GM12878 (cell line): ENCODE measurements at regions not wholly inside any gene's neighbourhood (a gene's known extent, or its start where the extent isn't known, plus 50 kb on each side); places are given as distances from the start of the nearest gene placed in this dataset.

ENCODE experiments used
- ATAC-seq: fragments of 200-7000 bp; cut with Tn5 transposase; 3 replicates; pipeline ENCODE4 v1.9.1; 2020; ENCODE audit warnings: mild to moderate bottlenecking, moderate library complexity
- BruUV-seq: library from RNA; stranded (reverse); fragments of 400-500 nt; replicated peaks from 2 replicates; lab custom pipeline; 2021; lab: Mats Ljungman, UMichigan
- CTCF ChIA-PET: fragments of 300-600 bp; sonication (Branson Sonifier 250); formaldehyde crosslinking; extraction: SDS; loops from one replicate; lab custom pipeline; 2021; ENCODE audit warnings: inconsistent platforms; lab: Yijun Ruan, JAX
- POLR2A ChIA-PET: fragments of 350-600 bp; formaldehyde crosslinking; extraction: SDS; loops from one replicate; lab custom pipeline; 2021; ENCODE audit warnings: inconsistent platforms; lab: Charles Lee
- RAD21 ChIA-PET: fragments of 300-600 bp; sonication (Branson Sonifier 250); formaldehyde crosslinking; loops from one replicate; lab custom pipeline; 2023; ENCODE audit warnings: antibody characterized with exemption; ENCODE audit not compliant: unreplicated experiment; lab: Charles Lee
- SMC1A ChIA-PET: fragments of 300-600 bp; sonication (Branson Sonifier 250); formaldehyde crosslinking; loops from one replicate; lab custom pipeline; 2023; ENCODE audit not compliant: unreplicated experiment, uncharacterized antibody; lab: Charles Lee
- DNase-seq: peaks from one replicate; pipeline ENCODE4 v3.0.0-alpha.2; 2011; ENCODE audit warnings: low read depth, low spot score
- FAIRE-seq: peaks from 3 replicates; lab custom pipeline; 2011; peaks lifted over from hg19 to GRCh38; lab: Jason Lieb, UNC
- H2AFZ ChIP-seq: 2 replicates; pipeline ENCODE4 v1.6.0; 2011; ENCODE audit warnings: low read depth, low read length, control low read depth; ENCODE audit not compliant: control insufficient read depth
- H3K27ac ChIP-seq: 2 replicates; pipeline ENCODE4 v1.5.1; 2011; ENCODE audit warnings: control low read depth; ENCODE audit not compliant: control insufficient read depth, insufficient read depth
- H3K27me3 ChIP-seq, 2 experiments: replicated peaks in 1 of 2; 2 replicates each; pipeline versions ENCODE4 v1.6.0 to v1.6.1; 2011; ENCODE audit warnings: low read length in 1 of 2; ENCODE audit not compliant: control insufficient read depth in 2 of 2, insufficient read depth in 2 of 2
- H3K36me3 ChIP-seq, 2 experiments: 2 replicates each; pipeline ENCODE4 v1.5.1; 2011; ENCODE audit warnings: low read length in 1 of 2; ENCODE audit not compliant: control insufficient read depth in 2 of 2, insufficient read depth in 2 of 2
- H3K4me1 ChIP-seq: 2 replicates; pipeline ENCODE4 v1.6.1; 2011; ENCODE audit warnings: mild to moderate bottlenecking, low read length, moderate library complexity, mixed read lengths; ENCODE audit not compliant: control insufficient read depth, insufficient read depth
- H3K4me2 ChIP-seq: 2 replicates; pipeline ENCODE4 v1.6.0; 2011; ENCODE audit warnings: control low read depth; ENCODE audit not compliant: control insufficient read depth, insufficient read depth
- H3K4me3 ChIP-seq: fragments of 200-600 bp; sonication (generic); 2 replicates; pipeline ENCODE4 v1.5.1; 2016
- H3K79me2 ChIP-seq: 2 replicates; pipeline ENCODE4 v1.6.0; 2011; ENCODE audit warnings: low read length; ENCODE audit not compliant: control insufficient read depth, insufficient read depth
- H3K9ac ChIP-seq: 2 replicates; pipeline ENCODE4 v1.8.0; 2011; ENCODE audit warnings: low read length, control low read depth, mixed read lengths; ENCODE audit not compliant: control insufficient read depth, insufficient read depth
- H3K9me3 ChIP-seq: replicated peaks from 3 replicates; pipeline ENCODE4 v1.5.1; 2011; ENCODE audit warnings: mild to moderate bottlenecking, low read length; ENCODE audit not compliant: control insufficient read depth, insufficient read depth
- H4K20me1 ChIP-seq: 2 replicates; pipeline ENCODE4 v1.6.0; 2011; ENCODE audit not compliant: control insufficient read depth, insufficient read depth
- DPF2 ChIP-seq: fragments of 450-650 bp; IDR thresholded peaks from 2 replicates; pipeline ENCODE4 v1.6.1; 2017; ENCODE audit warnings: mild to moderate bottlenecking
- NR2F1 ChIP-seq: fragments of 450-650 bp; conservative IDR thresholded peaks from 2 replicates; pipeline ENCODE4 v1.6.1; 2017; ENCODE audit warnings: mild to moderate bottlenecking
- RFX5 ChIP-seq: IDR thresholded peaks from 2 replicates; pipeline ENCODE4 v1.6.1; 2011; ENCODE audit warnings: low read depth, low read length, improper control_type of control experiment
- in situ Hi-C: fragments of 300-500 bp; cut with MboI; formaldehyde crosslinking; loops from 9 replicates; pipeline ENCODE4 v1.14.3; 2018; ENCODE audit warnings: mixed read lengths
- intact Hi-C: fragments of 100-400 bp; cut with micrococcal nuclease; formaldehyde crosslinking; loops from one replicate; pipeline ENCODE4 v1.14.2; 2022; ENCODE audit not compliant: unreplicated experiment
- TF ChIP-seq, protein P1 (sequence below): fragments of 450-650 bp; IDR thresholded peaks from 2 replicates; pipeline ENCODE4 v1.6.1; 2017; ENCODE audit warnings: mild to moderate bottlenecking, moderate library complexity

GRCh38 chr21:17987382-17988101, 168.4 kb upstream of the C21orf91 start:
- no peak for FAIRE-seq
- in situ Hi-C loops = no loop called here

More at GRCh38 chr21:17987382-17988101, 168.4 kb upstream of the C21orf91 start:
- Histone ChIP-seq H3K9me3 (no peaks in the 10 kb centered on the region), H3K4me1 (no peaks in the 10 kb centered on the region), H3K36me3 (no peaks in the 10 kb centered on the region), H3K9ac (no peak overlapping the region), H2AFZ (no peak overlapping the region), H3K27me3 (no peaks in the 10 kb centered on the region), H3K4me2 (no peak overlapping the region), H3K4me3 (no peak overlapping the region), H4K20me1 (no peaks in the 10 kb centered on the region), H3K27ac (no peak overlapping the region), H3K79me2 (no peaks in the 10 kb centered on the region)
- RAD21 ChIA-PET = no interaction called here
- intact Hi-C loops = no loop called here
- TF ChIP-seq DPF2 = no peak
- TF ChIP-seq, protein P1, sequence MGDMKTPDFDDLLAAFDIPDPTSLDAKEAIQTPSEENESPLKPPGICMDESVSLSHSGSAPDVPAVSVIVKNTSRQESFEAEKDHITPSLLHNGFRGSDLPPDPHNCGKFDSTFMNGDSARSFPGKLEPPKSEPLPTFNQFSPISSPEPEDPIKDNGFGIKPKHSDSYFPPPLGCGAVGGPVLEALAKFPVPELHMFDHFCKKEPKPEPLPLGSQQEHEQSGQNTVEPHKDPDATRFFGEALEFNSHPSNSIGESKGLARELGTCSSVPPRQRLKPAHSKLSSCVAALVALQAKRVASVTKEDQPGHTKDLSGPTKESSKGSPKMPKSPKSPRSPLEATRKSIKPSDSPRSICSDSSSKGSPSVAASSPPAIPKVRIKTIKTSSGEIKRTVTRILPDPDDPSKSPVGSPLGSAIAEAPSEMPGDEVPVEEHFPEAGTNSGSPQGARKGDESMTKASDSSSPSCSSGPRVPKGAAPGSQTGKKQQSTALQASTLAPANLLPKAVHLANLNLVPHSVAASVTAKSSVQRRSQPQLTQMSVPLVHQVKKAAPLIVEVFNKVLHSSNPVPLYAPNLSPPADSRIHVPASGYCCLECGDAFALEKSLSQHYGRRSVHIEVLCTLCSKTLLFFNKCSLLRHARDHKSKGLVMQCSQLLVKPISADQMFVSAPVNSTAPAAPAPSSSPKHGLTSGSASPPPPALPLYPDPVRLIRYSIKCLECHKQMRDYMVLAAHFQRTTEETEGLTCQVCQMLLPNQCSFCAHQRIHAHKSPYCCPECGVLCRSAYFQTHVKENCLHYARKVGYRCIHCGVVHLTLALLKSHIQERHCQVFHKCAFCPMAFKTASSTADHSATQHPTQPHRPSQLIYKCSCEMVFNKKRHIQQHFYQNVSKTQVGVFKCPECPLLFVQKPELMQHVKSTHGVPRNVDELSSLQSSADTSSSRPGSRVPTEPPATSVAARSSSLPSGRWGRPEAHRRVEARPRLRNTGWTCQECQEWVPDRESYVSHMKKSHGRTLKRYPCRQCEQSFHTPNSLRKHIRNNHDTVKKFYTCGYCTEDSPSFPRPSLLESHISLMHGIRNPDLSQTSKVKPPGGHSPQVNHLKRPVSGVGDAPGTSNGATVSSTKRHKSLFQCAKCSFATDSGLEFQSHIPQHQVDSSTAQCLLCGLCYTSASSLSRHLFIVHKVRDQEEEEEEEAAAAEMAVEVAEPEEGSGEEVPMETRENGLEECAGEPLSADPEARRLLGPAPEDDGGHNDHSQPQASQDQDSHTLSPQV = no peak
- no peak for TF ChIP-seq RFX5
- no peak for TF ChIP-seq NR2F1
- SMC1A ChIA-PET = no interaction called here
- POLR2A ChIA-PET = no interaction called here
- DNase-seq (no peak), ATAC-seq (no peak)
- CTCF ChIA-PET = no interaction called here
- BruUV-seq = no TSS peak
